WTC11 (cell line): ENCODE measurements at regions not wholly inside any gene's neighbourhood (a gene's known extent, or its start where the extent isn't known, plus 50 kb on each side); places are given as distances from the start of the nearest gene placed in this dataset.

Source experiments
- ATAC-seq: fragments of 200-7000 bp; cut with Tn5 transposase; 2 replicates; pipeline ENCODE4 v1.10.0; 2021; ENCODE audit warnings: mild to moderate bottlenecking, moderate library complexity
- CTCF ChIA-PET: fragments of 300-600 bp; sonication (Branson Sonifier 250); formaldehyde crosslinking; loops from one replicate; lab custom pipeline; 2021; ENCODE audit warnings: antibody characterized with exemption; lab: Charles Lee
- POLR2A ChIA-PET: fragments of 350-600 bp; sonication (Branson Sonifier 250); formaldehyde crosslinking; loops from one replicate; lab custom pipeline; 2021; ENCODE audit warnings: antibody characterized with exemption; lab: Charles Lee
- DNase-seq: peaks from one replicate; pipeline ENCODE4 v3.0.0; 2021; ENCODE audit warnings: low spot score
- H3K27ac Mint-ChIP-seq: 2 replicates; pipeline ENCODE4 v1.8.0; 2021; ENCODE audit warnings: mixed read lengths
- H3K27me3 Mint-ChIP-seq: 2 replicates; pipeline ENCODE4 v1.8.0; 2021; ENCODE audit warnings: low read depth, mild to moderate bottlenecking, moderate library complexity, mixed read lengths
- H3K36me3 Mint-ChIP-seq: 2 replicates; pipeline ENCODE4 v1.8.0; 2021; ENCODE audit warnings: mixed read lengths
- H3K4me1 Mint-ChIP-seq: 2 replicates; pipeline ENCODE4 v1.8.0; 2022; ENCODE audit warnings: mixed read lengths
- H3K4me3 Mint-ChIP-seq: 2 replicates; pipeline ENCODE4 v1.8.0; 2021; ENCODE audit warnings: mild to moderate bottlenecking, moderate library complexity, mixed read lengths
- H3K9me3 Mint-ChIP-seq: 2 replicates; pipeline ENCODE4 v1.8.0; 2021; ENCODE audit warnings: mixed read lengths
- CREB1 ChIP-seq: sonication (generic); formaldehyde crosslinking; IDR thresholded peaks from 2 replicates; pipeline ENCODE4 v1.8.0; 2023; ENCODE audit warnings: mild to moderate bottlenecking, missing genetic modification reagents
- ELF4 ChIP-seq: sonication (generic); formaldehyde crosslinking; IDR thresholded peaks from 2 replicates; pipeline ENCODE4 v1.8.1; 2022; ENCODE audit warnings: low read depth, mild to moderate bottlenecking, moderate library complexity, missing genetic modification reagents
- FOXJ3 ChIP-seq: sonication (generic); formaldehyde crosslinking; IDR thresholded peaks from 2 replicates; pipeline ENCODE4 v1.9.0; 2021; ENCODE audit warnings: missing genetic modification reagents, mild to moderate bottlenecking, borderline replicate concordance
- NFYB ChIP-seq: sonication (generic); formaldehyde crosslinking; conservative IDR thresholded peaks from 2 replicates; pipeline ENCODE4 v1.8.0; 2022; ENCODE audit warnings: low read depth, missing genetic modification reagents
- SOX15 ChIP-seq: fragments of 250-450 bp; sonication (Bioruptor Pico); IDR thresholded peaks from 2 replicates; pipeline ENCODE4 v1.9.0; 2021; ENCODE audit warnings: mild to moderate bottlenecking
- SP1 ChIP-seq: sonication (generic); formaldehyde crosslinking; conservative IDR thresholded peaks from 2 replicates; pipeline ENCODE4 v1.8.1; 2022; ENCODE audit warnings: missing genetic modification reagents
- TP53 ChIP-seq: sonication (generic); formaldehyde crosslinking; IDR thresholded peaks from 2 replicates; pipeline ENCODE4 v1.8.1; 2023; ENCODE audit warnings: mild to moderate bottlenecking, missing genetic modification reagents
- ZNF396 ChIP-seq: fragments of 250-450 bp; sonication (Bioruptor Pico); IDR thresholded peaks from 2 replicates; pipeline ENCODE4 v1.8.0; 2021; ENCODE audit warnings: mild to moderate bottlenecking, moderate library complexity, borderline replicate concordance
- TF ChIP-seq, protein P1 (sequence below): sonication (generic); formaldehyde crosslinking; IDR thresholded peaks from 2 replicates; pipeline ENCODE4 v1.8.0; 2023; ENCODE audit warnings: mild to moderate bottlenecking, missing genetic modification reagents
- TF ChIP-seq, protein P2 (sequence below): fragments of 250-450 bp; sonication (Bioruptor Pico); conservative IDR thresholded peaks from 2 replicates; pipeline ENCODE4 v1.9.0; 2021; ENCODE audit warnings: mild to moderate bottlenecking
- TF ChIP-seq, protein P3 (sequence below): fragments of 250-450 bp; sonication (Bioruptor Pico); IDR thresholded peaks from 2 replicates; pipeline ENCODE4 v2.1.2; 2022; ENCODE audit warnings: mild to moderate bottlenecking, moderate library complexity
- TF ChIP-seq, protein P4 (sequence below): sonication (generic); formaldehyde crosslinking; IDR thresholded peaks from 2 replicates; pipeline ENCODE4 v1.8.1; 2023; ENCODE audit warnings: mild to moderate bottlenecking, missing genetic modification reagents
- TF ChIP-seq, protein P5 (sequence below): sonication (generic); formaldehyde crosslinking; IDR thresholded peaks from 2 replicates; pipeline ENCODE4 v1.8.1; 2022; ENCODE audit warnings: missing genetic modification reagents, borderline replicate concordance
- TF ChIP-seq, protein P6 (sequence below): sonication (generic); formaldehyde crosslinking; IDR thresholded peaks from 2 replicates; pipeline ENCODE4 v1.8.0; 2023; ENCODE audit warnings: missing genetic modification reagents, mild to moderate bottlenecking, borderline replicate concordance

DNA sequence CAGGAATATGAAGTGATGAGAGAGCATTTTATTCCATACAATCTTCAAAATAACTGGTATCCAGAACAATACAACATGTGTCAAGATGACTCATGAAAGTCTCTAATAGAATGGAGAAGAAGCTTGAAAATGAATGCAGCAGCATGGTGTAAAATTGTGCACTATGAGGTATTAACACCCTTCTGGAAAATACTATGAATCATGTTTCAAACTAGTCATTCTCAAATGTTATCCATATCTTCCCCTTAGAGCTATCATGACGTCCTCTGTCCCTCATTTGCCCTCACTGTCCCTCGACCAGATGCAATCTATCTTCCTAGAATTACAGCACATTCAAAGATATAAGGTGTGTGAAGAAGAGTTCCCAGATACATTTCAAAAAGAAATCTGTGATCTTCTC, 198.2 kb downstream of the NECTIN3 start:
- ChIA-PET POLR2A (no interaction called here), CTCF (no interaction called here)
- DNase-seq (no peak), ATAC-seq (no peak)
- H3K9me3 Mint-ChIP-seq, result peaks cover 20% of the 10 kb centered on the region; the same call in 1 of the 2 replicates
- TF ChIP-seq, protein P1, sequence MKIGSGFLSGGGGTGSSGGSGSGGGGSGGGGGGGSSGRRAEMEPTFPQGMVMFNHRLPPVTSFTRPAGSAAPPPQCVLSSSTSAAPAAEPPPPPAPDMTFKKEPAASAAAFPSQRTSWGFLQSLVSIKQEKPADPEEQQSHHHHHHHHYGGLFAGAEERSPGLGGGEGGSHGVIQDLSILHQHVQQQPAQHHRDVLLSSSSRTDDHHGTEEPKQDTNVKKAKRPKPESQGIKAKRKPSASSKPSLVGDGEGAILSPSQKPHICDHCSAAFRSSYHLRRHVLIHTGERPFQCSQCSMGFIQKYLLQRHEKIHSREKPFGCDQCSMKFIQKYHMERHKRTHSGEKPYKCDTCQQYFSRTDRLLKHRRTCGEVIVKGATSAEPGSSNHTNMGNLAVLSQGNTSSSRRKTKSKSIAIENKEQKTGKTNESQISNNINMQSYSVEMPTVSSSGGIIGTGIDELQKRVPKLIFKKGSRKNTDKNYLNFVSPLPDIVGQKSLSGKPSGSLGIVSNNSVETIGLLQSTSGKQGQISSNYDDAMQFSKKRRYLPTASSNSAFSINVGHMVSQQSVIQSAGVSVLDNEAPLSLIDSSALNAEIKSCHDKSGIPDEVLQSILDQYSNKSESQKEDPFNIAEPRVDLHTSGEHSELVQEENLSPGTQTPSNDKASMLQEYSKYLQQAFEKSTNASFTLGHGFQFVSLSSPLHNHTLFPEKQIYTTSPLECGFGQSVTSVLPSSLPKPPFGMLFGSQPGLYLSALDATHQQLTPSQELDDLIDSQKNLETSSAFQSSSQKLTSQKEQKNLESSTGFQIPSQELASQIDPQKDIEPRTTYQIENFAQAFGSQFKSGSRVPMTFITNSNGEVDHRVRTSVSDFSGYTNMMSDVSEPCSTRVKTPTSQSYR (CRISPR knock-in tag), result no peak
- TF ChIP-seq, protein P2, sequence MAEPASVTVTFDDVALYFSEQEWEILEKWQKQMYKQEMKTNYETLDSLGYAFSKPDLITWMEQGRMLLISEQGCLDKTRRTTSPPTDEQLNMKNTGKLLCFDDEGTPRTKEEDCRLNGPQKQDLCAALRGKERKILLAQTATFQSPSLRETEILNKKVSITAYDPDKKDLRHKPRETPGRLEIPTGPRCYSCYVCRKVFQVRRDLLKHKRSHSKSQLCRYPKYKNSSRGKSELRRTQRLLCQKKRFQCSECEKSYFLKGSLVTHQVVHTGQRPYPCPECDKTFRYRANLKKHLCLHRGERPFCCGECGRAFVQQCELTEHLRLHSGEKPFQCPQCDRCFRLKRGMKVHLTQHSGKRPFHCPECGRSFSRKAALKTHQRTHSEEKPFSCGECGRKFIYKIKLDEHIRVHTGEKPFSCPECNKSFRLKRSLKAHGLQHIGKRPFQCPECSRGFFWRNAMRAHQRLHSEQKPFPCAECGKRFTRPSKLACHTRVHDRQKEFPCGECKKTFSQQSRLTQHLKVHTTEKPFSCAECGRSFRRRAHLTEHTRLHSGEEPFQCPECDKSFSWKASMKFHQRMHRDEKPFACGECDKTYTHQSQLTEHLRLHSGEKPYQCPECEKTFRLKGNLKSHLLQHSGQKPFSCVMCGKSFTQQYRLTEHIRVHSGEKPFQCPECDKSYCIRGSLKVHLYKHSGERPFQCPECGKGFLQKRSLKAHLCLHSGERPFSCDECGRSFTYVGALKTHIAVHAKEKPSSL (CRISPR knock-in tag), result no peak
- TF ChIP-seq, protein P3, sequence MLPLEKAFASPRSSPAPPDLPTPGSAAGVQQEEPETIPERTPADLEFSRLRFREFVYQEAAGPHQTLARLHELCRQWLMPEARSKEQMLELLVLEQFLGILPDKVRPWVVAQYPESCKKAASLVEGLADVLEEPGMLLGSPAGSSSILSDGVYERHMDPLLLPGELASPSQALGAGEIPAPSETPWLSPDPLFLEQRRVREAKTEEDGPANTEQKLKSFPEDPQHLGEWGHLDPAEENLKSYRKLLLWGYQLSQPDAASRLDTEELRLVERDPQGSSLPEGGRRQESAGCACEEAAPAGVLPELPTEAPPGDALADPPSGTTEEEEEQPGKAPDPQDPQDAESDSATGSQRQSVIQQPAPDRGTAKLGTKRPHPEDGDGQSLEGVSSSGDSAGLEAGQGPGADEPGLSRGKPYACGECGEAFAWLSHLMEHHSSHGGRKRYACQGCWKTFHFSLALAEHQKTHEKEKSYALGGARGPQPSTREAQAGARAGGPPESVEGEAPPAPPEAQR (CRISPR knock-in tag), result no peak
- TF ChIP-seq SP1 (CRISPR knock-in tag) (no peak), CREB1 (no peak), ELF4 (no peak), NFYB (CRISPR knock-in tag) (no peak), TP53 (CRISPR knock-in tag) (no peak), FOXJ3 (CRISPR knock-in tag) (no peak), SOX15 (no peak), ZNF396 (no peak)
- TF ChIP-seq, protein P4, sequence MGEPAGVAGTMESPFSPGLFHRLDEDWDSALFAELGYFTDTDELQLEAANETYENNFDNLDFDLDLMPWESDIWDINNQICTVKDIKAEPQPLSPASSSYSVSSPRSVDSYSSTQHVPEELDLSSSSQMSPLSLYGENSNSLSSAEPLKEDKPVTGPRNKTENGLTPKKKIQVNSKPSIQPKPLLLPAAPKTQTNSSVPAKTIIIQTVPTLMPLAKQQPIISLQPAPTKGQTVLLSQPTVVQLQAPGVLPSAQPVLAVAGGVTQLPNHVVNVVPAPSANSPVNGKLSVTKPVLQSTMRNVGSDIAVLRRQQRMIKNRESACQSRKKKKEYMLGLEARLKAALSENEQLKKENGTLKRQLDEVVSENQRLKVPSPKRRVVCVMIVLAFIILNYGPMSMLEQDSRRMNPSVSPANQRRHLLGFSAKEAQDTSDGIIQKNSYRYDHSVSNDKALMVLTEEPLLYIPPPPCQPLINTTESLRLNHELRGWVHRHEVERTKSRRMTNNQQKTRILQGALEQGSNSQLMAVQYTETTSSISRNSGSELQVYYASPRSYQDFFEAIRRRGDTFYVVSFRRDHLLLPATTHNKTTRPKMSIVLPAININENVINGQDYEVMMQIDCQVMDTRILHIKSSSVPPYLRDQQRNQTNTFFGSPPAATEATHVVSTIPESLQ (CRISPR knock-in tag), result no peak
- TF ChIP-seq, protein P5, sequence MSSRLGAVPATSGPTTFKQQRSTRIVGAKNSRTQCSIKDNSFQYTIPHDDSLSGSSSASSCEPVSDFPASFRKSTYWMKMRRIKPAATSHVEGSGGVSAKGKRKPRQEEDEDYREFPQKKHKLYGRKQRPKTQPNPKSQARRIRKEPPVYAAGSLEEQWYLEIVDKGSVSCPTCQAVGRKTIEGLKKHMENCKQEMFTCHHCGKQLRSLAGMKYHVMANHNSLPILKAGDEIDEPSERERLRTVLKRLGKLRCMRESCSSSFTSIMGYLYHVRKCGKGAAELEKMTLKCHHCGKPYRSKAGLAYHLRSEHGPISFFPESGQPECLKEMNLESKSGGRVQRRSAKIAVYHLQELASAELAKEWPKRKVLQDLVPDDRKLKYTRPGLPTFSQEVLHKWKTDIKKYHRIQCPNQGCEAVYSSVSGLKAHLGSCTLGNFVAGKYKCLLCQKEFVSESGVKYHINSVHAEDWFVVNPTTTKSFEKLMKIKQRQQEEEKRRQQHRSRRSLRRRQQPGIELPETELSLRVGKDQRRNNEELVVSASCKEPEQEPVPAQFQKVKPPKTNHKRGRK (CRISPR knock-in tag), result no peak
- TF ChIP-seq, protein P6, sequence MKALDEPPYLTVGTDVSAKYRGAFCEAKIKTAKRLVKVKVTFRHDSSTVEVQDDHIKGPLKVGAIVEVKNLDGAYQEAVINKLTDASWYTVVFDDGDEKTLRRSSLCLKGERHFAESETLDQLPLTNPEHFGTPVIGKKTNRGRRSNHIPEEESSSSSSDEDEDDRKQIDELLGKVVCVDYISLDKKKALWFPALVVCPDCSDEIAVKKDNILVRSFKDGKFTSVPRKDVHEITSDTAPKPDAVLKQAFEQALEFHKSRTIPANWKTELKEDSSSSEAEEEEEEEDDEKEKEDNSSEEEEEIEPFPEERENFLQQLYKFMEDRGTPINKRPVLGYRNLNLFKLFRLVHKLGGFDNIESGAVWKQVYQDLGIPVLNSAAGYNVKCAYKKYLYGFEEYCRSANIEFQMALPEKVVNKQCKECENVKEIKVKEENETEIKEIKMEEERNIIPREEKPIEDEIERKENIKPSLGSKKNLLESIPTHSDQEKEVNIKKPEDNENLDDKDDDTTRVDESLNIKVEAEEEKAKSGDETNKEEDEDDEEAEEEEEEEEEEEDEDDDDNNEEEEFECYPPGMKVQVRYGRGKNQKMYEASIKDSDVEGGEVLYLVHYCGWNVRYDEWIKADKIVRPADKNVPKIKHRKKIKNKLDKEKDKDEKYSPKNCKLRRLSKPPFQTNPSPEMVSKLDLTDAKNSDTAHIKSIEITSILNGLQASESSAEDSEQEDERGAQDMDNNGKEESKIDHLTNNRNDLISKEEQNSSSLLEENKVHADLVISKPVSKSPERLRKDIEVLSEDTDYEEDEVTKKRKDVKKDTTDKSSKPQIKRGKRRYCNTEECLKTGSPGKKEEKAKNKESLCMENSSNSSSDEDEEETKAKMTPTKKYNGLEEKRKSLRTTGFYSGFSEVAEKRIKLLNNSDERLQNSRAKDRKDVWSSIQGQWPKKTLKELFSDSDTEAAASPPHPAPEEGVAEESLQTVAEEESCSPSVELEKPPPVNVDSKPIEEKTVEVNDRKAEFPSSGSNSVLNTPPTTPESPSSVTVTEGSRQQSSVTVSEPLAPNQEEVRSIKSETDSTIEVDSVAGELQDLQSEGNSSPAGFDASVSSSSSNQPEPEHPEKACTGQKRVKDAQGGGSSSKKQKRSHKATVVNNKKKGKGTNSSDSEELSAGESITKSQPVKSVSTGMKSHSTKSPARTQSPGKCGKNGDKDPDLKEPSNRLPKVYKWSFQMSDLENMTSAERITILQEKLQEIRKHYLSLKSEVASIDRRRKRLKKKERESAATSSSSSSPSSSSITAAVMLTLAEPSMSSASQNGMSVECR (CRISPR knock-in tag), result no peak
- no peaks in the 10 kb centered on the region for H3K27me3 Mint-ChIP-seq
- no peak overlapping the region for H3K27ac Mint-ChIP-seq
- no peaks in the 10 kb centered on the region for H3K36me3 Mint-ChIP-seq
- H3K4me3 Mint-ChIP-seq, result no peak overlapping the region
- H3K4me1 Mint-ChIP-seq, result no peaks in the 10 kb centered on the region
